Pulmonary artery endothelial cell (primary cell): ENCODE measurements at regions not wholly inside any gene's neighbourhood (a gene's known extent, or its start where the extent isn't known, plus 50 kb on each side); places are given as distances from the start of the nearest gene placed in this dataset.
"Not testable (repeated sequence)": the region's sequence is repeated elsewhere in the genome, so short reads cannot be mapped to it uniquely, and the experiment has no call there.

ENCODE experiments used
- DNase-seq: peaks from one replicate; pipeline ENCODE4 v3.0.0-alpha.2; 2011; ENCODE audit warnings: low read depth, low spot score

DNA sequence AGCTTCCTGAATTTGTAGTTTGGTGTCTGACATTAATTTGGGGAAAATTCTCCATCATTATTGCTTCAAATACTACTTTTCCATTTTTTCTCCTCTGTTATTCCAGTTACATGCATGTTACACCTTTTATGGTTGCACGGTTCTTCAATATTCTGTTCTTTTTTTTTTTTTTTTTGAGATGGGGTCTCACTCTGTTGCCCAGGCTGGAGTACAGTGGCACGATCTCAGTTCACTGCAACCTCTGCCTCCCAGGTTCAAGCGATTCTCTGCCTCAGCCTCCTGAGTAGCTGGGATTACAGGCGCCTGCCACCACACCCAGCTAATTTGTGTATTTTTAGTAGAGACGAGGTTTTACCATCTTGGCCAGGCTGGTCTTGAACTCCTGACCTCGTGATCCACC lies 109.4 kb upstream of the XIST start:
- not testable (repeated sequence) for DNase-seq

DNA sequence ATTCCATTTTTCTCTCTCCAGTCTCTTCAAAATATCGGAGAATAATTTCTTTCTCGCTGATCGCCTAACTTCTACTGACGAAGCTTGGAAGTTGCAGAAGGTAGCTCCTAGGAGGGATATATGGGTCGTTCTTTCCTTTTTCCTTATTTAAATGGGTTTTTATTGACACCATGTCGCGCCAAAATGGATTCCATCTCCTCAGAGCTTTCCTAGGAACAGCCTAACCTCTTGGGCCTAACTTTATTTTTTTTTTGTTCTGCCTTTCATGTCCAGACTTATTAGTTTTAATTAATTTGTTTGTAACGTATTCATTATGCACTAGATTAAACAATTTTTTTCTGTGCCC lies 92.0 kb upstream of the XIST start:
- DNase-seq: no peak

DNA sequence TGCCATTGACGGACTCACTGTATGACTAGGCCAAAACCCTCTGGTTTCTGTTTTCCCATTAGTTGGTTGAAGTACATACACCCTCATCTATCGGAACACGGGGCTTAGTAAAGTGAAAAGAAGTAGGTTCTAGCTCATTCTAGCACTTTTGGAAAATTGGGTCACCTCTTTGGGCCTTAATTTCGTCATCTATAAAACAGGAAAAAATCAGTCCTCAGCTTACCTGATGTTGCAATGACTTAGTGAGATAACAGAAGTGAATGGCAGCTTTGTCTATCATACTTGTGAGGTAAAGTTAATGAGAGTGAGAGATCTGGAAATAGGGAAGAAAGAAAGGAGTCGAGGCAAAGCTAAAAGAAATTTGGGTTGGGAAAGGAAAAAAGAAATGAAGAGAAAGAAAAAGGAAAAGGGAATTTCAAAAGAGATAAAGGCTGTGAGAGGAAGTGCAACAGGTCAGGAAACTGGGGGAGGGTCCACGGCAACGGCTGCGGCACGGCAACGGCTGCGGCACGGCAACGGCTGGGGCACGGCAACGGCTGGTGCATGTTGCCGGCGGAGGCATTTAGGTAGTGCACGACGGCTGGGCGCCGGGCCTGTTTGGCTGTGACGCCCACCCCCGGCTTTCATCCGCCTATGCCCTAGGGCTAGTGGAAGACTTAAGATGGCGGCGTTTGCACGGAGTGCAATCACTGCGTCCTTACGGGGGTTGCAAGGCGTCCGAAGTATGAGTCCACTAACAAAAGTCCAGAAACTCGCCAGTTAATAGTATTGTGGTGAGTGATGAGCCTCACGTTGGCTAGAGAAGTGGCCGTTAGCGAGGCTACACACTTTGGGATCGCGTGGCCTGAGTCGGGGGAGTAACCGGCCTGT lies 91.4 kb upstream of the XIST start:
- peak; percentile 77 for DNase-seq

DNA sequence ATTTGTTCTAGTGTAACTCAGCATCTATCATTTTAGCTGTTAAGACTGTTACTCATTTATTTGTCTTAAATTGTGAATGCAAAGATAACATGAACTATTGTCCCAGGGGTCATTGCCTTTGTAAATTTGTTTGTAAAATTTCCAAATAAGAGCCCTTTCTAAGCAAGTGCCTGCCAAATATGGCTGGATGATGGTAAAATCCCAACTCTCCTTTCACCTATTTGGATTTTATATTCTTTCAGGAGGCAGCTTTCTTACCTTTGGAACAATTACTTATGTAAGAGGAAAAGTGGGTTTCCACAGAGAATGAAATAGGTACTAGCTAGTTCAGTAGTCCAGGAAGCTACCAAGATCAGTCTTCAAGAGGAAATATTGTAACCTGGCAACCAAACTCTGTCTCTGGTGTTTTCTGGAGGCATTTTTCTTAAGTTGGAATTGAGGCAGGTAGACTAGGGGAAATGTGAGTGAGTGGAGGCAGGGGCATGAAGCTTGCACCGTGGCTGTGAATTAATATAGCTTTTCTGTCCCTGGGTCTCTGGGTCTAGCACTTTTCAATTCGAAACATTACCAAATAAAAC lies 88.5 kb upstream of the XIST start:
- no peak for DNase-seq

DNA sequence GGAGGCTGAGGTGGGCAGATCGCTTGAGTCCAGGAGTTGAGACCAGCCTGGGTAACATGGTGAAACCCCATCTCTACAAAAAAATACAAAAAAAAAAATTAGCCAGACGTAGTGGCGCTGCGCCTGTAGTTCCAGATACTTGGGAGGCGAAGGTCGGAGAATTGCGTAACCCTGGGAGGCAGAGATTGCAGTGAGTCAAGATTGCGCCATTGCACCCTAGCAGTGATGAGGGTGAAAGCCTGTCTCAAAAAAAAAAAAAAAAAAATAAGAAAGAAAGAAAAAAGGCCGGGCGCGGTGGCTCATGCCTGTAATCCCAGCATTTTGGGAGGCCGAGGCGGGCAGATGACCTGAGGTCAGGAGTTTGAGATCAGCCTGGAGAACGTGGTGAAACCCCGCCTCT lies 85.3 kb upstream of the XIST start:
- DNase-seq: not testable (repeated sequence)

DNA sequence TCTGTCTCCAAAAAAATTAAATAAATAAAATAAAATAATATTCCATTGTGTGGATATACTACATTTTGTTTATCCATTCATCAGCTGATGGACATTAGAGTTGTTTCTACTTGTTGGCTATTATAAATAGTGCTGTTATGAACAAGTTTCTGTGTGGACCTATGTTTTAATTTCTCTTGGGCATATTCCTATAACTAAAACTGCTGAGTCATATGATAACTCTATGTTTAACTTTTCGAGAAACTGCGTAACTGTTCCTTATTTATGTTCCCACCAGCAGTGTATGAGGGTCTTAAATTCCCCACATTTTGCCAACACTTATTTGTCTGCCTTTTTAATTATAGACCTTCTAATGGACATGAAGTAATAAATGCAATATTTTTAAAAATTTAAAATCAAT lies 80.0 kb upstream of the XIST start:
- no peak for DNase-seq

DNA sequence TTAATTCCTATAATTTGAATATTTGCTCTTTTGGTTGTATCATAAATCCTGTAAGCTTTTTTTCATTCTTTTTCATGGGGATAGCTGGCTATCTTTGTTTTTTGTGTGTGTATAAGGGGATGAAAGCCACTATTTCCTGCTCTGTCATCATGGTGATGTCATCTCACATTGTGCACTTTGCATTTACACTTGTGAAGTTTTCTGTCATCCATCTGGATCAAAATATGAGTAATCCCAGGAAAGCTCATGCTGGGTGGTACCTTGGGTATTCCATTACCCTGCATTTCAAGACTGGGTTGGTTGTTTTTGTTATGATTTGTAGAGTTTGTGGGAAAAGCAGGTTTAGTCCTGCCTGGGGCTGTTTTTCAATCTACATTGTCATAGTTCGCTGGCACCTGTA lies 77.8 kb upstream of the XIST start:
- DNase-seq: no peak

DNA sequence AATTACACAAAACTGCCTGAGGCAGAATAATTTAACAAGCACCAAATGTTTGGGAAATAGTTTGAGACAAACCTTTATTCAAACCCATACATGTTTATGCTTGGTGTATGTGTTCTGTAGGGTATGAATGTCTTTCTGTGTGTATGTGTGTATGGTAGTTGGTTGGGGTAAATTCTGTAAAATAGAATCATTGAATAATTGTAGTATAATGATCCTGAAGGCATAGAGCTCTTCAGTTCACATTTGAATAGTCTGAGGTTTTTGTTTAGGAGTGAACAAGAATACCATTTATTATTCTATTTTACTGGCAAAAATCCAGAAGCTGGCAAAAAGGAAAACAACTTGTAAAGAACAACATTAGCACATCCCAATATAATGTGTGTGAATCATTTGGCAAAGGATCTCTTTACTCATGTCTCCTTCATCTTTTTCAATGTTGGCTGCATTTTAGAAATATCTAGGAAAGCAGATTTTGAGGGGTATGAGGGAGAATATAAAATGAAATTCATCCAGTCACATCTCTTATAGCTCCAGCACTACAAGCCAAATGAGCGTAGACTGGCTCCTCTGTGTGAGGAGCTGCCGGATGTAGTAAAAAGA lies 70.4 kb upstream of the XIST start:
- no peak for DNase-seq

DNA sequence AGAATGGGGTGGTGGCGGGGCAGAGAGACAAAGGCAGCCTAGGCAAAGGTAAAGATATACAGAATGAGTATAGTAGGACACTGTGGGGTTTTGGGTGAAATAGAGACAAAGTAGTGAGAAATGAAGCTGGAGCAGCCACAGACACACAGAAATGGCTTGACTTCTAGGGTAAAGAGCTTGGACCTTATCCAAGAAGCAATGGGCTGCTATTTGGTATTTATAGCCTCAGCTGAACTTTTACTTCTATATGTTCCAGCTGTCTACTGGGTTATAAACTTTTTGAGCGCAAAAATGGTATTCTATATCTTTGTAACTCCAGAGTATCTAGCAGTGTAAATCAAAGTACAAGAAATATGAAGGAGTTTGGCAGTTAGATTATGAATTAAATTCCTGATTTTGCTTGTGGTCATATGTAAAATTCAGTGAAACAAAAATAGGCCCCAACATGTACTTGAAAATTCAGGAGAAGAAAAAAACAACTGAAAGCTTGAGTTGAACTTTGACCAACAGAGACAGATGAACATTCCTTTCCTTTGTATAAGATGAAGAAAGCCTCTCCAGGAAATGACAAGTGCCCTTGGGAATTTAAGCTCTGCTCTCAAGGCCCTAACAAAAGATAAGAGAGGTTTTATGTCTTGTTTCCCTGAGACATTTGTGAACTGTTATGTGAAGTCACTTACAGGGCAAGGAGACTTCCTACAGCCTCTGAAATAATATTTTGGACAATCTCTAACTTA lies 64.6 kb upstream of the XIST start:
- DNase-seq: peak; percentile 93

DNA sequence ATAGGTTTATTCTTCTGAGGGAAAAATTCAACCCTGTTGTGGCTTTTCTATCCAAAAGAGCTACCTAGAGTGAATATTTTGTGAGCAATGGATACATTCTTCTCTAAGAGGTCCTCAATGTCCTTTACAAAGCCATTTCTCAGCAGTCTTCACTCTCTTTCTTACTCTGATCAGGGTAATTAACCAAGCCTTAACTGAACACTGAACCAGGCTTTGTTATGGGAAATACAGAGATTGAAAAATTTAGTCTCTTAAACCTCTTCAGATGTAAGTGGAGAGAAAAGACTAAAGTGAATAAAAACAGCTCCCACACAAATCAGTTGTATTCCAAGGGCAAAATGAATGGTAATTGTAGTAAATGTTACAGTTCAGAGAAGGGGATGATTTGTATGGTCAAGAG lies 64.0 kb upstream of the XIST start:
- no peak for DNase-seq

DNA sequence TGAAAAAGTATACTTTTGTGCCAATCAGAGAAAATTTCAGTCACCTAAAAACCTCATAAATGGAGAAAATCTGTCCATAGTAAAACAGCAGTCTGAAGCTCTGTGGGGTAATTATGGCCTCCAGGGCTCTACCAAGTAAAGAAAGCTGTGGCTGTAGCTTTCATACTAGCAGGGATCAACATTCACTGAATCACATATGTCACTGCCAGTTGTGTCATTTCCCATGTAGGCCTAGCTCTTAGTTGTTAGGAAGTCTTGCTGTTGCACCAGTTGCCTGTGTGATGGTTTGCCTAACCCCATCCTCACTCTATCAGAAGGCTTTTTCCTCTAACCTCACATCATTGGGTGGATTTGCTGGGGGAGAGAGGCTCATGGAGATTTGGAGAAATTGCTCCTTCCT lies 62.3 kb upstream of the XIST start:
- not testable (repeated sequence) for DNase-seq

DNA sequence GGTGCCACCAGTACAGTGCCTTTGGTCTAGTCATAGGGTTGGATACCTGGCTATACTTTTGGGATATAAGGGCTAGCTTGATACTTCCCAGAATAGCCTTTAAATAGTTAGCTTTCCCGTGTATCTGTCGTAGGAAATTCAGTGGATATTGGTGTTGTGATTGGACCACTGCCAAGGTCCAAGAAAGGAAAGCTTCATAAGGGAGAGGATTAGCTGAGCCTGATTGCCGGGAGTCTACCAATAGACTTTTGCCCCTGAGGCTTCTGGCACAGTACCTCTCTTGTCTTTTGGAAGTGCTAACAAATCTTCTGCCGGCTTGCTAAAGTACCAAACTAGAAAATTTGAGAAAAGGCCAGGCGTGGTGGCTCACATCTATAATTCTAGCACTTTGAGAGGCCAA lies 61.1 kb upstream of the XIST start:
- peak; percentile 53 for DNase-seq

DNA sequence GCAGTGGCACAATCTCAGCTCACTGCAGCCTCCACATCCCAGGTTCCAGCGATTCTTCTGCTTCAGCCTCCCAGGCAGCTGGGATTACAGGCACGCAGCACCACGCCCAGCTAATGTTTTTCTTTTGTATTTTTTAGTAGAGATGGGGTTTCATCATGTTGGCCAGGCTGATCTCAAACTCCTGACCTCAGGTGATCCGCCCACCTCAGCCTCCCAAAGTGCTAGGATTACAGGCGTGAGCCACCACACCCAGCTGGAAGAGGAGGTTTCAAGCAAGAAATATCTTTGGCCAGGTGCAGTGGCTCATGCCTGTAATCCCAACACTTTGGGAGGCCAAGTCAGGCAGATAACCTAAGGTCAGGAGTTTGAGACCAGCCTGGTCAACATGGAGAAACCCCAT lies 59.4 kb upstream of the XIST start:
- not testable (repeated sequence) for DNase-seq

DNA sequence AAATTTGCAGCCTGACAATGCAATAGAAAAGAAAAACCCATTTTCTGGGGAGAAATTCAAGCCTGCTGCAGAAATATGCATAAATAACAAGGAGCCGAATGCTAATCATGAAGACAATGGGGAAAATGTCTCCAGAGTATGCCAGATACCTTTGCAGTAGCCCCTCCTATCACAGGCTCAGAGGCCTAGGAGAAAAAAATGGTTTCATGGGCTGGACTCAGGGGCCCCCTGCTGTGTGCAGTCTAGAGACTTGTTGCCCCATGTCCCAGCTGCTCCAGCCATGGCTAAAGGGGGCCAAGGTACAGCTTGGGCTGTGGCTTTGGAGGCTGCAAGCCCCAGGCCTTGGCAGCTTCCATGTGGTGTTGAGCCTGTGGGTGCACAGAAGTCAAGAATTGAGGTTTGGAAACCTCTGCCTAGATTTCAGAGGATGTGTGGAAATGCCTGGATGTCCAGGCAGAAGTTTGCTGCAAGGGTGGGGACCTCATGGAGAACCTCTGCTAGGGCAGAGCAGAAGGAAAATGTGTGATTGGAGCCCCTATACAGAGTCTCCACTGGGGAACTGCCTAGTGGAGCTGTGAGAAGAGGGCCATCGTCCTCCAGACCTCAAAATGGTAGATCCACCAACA lies 53.3 kb upstream of the XIST start:
- DNase-seq: not testable (repeated sequence)

DNA sequence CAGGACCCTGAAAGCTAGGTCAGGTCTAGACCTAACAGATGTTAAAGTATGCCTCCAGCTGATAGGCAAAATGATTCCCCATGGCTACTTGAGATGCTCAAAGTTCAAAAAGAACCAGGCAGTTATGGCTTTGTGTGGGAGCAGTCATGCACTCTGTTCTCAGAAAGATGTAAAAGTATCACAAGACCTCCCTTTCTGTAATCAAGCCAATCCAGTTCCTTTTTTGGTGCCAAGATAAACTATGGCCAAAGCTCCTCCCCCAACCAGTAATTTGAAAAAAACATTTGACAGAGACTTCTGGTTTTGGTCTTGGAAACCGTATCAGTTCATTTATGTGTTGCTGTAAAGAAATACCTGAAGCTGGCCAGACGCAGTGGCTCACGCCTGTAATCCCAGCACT lies 51.4 kb upstream of the XIST start:
- peak; percentile 19 for DNase-seq
